Activated T-helper 1 cell treated with Interleukin-2 at 50 U/mL for 16 hours (primary cell): ENCODE measurements at regions not wholly inside any gene's neighbourhood (a gene's known extent, or its start where the extent isn't known, plus 50 kb on each side); places are given as distances from the start of the nearest gene placed in this dataset.
A peak's percentile ranks its signal among the peaks of the same experiment; 100 is the strongest.

Experiments used
- DNase-seq: peaks from one replicate; pipeline ENCODE4 v3.0.0-alpha.2; 2020; ENCODE audit warnings: low read depth

- DNase-seq = no peak
These were observed 222.6 kb downstream of the PRDM2 start for GRCh38 chr1:13922466-13923110.

DNA sequence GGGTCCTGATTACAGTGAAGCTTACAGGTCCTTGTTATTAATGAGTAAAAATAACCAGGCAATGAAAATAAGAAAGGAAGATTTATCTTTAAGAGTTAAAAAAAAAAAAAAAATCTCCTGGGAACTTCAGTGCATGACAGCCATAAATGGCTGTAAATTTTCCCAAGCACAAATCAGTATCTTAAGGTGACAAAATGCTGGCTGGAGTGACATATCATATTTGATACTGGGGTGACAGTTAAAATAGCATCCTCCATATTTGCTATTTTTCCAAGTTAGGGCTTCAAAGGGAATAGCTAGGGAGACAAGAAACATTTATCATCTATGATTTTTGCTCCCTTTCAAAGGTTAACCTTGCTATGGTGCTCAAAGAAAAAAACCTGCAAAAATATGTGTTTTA lies 226.6 kb downstream of the PRDM2 start:
- DNase-seq = no peak

- no peak for DNase-seq
These were observed 227.7 kb downstream of the PRDM2 start for GRCh38 chr1:13927736-13928135.

- no peak for DNase-seq
These were observed 229.3 kb downstream of the PRDM2 start for GRCh38 chr1:13929313-13929712.

- DNase-seq = no peak
These were observed 230.2 kb downstream of the PRDM2 start for GRCh38 chr1:13930151-13930550.

GRCh38 chr1:13931226-13931625 lies 231.2 kb downstream of the PRDM2 start:
- no peak for DNase-seq

DNA sequence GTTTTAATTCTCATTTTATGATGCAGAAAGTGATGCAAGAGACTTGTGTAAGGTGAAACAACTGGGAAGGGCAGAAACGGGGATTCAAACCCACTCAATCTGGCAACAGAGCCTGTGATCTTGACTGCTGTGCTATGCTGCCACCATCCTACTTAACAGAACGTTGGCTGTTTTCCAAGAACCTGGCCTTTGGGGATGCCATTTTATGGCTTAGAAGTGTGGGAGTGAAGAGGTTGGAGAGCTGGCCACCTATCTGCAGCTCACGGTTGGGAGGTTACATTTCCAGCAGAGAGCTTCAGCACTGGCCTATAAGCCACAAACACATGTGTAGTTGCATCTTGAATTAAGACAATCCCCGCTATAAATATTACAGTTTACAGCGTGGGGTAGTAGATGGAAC lies 235.3 kb downstream of the PRDM2 start:
- no peak for DNase-seq

DNA sequence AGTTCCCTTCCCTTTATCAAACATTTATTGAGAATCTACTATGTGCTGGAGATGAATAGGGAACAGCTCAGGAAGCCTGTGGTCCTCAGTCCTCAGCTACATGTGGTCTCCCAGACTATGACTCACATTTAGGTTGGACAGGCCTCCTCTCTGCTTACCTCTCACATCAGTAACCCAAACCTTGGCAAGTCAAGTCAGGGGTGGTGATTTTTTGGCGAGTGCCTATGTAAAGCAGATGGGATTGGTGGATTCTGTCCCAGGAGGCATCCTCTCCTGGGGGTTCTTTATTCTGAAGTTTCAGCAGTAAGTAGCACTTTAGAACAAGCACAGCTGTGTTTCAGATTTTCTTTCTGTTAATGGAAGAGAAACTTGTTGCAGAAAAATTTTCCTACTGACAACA lies 241.3 kb downstream of the PRDM2 start:
- no peak for DNase-seq

- no peak for DNase-seq
These were observed 243.1 kb downstream of the PRDM2 start for GRCh38 chr1:13943055-13943454.

DNA sequence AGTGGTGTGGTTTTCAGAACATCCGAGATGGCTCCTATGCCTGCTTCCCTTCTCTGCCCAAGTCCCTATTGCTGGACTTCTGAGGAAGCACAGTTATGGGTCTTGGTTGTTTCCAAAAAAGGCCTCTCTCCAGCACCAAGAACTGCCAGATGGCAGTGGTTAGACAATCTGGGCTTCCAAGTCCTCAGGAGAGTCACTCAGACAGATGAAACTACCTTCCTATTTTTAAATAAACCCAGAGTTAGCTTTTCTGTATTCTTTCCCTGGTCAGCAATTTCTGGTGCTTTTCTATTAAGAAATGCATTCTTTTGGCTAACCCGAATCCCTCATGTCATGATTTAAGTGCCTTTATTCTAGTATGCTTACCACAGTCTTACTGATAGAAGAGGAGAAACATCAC lies 245.9 kb downstream of the PRDM2 start:
- no peak for DNase-seq

GRCh38 chr1:13947658-13948057 lies 247.7 kb downstream of the PRDM2 start:
- DNase-seq = no peak

- no peak for DNase-seq
These were observed 248.4 kb downstream of the PRDM2 start for GRCh38 chr1:13948396-13948795.

DNA sequence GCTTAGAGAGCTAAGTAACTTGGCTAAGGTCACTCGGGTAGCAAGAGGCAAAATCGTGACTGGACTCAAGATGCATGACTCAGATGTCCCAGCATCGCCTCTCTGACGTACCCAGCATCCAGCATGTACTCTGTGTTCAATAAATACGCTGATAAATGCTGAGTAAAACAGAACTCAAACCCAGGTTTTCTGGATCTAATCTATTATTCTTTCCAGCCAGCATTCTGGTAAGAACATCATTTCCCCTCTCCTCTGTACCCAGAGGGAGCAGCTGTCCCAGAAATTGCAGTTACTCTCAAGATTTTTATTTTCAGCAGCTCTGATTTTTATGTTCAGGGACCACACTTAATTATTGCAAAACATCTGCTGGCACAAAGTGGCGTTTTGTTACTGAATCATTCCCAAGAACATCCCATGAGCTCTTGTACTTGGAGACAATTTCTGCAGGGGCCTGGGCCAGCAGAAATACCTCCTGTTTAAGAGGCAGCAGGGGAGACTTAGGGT lies 249.0 kb downstream of the PRDM2 start:
- no peak for DNase-seq

DNA sequence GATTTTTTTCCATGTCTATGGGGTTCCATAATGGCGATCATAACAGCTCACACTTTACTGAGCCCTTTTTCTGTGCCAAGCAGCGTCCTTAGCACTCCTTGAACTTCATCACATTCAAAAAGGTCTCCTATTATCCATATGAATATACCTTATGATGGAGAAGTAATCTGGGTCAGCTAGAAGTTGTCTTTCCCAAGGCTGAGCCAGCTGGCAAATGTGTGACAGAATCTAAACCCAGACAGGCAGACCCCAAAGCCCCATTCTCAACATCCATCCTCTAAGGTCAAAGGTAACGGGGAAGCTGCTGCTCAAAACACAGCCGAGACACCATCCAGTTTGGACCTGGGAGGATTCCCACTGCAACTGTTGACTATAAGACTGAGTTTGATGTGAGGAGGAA lies 249.6 kb downstream of the PRDM2 start:
- DNase-seq = no peak

GRCh38 chr1:13950637-13951036 lies 250.6 kb downstream of the PRDM2 start:
- DNase-seq = no peak

GRCh38 chr1:13951793-13952751 lies 252.1 kb downstream of the PRDM2 start:
- DNase-seq = no peak

DNA sequence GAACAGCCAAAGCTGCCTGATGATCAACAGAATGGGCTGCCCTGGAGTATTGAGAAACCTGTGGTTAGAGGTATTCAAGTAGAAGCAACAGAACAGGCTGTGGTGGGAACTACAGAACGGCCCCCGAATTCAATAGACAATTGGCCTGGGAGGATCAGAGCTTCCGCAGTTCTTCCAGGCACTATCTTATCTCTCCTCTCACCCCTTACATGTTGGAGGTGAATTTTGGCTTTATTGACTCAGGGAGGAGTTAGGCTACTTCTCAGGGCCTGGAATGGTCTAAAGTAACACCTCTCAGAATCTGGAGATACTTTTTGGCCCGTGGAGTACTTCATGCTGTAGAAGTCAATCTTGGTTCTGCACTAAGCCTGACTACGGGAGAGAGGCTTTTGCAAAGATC lies 253.0 kb downstream of the PRDM2 start:
- no peak for DNase-seq

DNA sequence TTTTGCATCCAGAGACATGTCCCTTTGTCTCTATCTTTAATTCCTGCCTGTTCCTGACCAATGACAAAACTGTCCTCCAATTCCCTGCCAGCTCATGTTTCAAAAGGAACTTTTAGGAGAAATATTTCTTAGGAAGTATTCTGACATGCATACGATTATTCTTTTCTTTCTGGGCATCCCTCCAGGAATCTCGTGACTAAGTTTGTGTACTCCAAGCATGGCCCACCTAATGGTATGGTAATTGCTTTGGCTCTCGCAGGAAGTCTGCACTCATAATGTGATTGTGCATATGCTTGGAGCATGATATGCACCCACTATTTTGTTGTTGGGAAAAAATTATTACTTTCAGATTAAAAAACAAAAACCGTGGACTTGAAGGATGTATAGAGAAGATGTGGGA lies 256.4 kb downstream of the PRDM2 start:
- no peak for DNase-seq

DNA sequence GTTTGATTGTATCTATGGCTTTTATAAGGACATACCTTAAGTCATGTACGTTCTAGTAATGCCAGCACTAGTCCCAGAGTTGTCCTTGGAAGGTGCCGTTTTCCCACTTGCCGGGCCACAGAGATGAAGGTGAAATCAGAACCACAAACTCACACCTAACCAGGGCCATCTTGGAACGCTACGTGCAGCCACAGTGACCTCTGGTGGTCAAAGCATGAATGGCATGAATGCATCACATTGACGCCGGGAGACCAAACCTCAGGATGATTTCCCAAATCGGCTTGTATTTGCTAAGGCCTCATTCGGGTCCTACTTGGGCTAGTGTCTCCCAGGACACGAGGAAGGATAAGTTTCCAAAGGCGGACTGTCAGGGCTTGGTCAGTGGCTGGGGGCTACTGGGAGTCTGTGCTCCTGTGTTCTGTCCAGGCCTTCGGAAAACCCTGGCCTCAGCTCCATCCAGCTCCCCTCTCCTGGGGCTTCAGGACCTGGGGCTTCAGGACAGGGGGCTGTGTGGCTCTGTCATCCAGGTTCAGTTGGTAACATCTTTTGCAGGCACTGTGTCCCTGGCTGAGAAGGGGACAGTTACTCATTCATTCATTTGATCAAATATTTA lies 260.5 kb downstream of the PRDM2 start:
- DNase-seq = peak; percentile 25

DNA sequence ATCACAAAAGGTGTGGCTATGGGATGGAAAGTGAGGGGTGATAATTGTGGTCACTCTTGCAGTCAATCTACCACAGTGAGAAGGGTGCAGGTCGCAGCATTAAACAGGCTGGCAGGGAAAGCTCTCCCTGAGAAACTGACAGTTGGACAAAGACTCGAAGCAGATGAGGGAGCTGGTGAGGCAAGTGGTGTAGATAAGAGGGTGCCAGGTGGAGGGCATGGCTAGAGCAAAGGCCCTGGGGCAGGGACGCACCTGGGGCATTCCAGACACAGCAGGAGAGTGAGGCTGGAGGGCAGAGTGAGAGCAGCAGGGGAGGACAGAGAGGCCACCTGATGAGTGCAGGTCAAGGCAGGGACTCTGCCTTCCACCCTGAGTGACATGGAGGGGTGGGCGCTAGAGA lies 264.8 kb downstream of the PRDM2 start:
- no peak for DNase-seq

GRCh38 chr1:13965770-13966398 lies 265.9 kb downstream of the PRDM2 start:
- no peak for DNase-seq

- no peak for DNase-seq
These were observed 267.7 kb downstream of the PRDM2 start for GRCh38 chr1:13967707-13968106.
